ENCODE measurements at regions not wholly inside any gene's neighbourhood (a gene's known extent, or its start where the extent isn't known, plus 50 kb on each side); places are given as distances from the start of the nearest gene placed in this dataset.

- H3K27me3 ChIP-seq = no peaks in the 10 kb centered on the region
- TF ChIP-seq, protein P1, sequence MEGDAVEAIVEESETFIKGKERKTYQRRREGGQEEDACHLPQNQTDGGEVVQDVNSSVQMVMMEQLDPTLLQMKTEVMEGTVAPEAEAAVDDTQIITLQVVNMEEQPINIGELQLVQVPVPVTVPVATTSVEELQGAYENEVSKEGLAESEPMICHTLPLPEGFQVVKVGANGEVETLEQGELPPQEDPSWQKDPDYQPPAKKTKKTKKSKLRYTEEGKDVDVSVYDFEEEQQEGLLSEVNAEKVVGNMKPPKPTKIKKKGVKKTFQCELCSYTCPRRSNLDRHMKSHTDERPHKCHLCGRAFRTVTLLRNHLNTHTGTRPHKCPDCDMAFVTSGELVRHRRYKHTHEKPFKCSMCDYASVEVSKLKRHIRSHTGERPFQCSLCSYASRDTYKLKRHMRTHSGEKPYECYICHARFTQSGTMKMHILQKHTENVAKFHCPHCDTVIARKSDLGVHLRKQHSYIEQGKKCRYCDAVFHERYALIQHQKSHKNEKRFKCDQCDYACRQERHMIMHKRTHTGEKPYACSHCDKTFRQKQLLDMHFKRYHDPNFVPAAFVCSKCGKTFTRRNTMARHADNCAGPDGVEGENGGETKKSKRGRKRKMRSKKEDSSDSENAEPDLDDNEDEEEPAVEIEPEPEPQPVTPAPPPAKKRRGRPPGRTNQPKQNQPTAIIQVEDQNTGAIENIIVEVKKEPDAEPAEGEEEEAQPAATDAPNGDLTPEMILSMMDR (IDR thresholded peaks at IDR 0.05) = no peak
- no peak for TF ChIP-seq POLR2A (IDR thresholded peaks at IDR 0.05)
Measured at GRCh38 chr17:79218175-79218824, 143.7 kb downstream of the ENGASE start.

DNA sequence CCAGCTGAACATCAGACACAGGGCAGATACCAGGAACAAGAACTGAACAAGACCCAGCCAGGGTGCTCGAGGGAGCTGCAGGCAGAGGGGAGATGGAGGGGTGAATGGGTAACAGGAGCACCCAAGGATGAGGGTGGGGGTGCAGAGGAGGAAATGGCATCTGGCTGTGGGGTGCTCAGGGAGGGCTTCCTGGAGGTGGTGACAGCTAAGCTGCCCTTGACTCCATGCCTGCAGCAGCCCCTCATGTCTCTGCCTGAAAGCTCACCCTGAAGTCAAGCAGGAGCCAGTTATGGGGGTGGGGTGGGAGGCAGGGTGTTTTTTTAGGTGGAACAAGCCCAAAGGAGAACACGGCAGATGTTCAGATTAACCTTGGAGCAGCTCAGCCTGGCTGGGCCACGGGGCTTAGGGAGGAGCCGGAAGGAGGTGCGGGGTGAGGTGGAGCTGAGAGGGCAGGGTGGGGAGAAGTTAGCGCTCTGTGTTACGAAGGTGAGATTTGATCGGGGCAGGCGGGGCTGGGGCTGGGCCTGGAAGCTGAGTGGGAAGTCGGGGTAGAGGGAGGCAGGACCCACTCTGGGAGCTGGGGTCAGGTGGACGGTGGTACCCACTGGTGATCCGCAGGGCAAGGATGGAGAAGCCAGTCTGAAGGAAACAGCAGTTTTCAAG, 143.0 kb downstream of the ENGASE start:
- WGBS, 2 donors = 27 to 30% methylated on average over 12 of the region's 12 CpGs
- TF ChIP-seq, protein P1 (IDR thresholded peaks at IDR 0.05) = no peak
- no peak for TF ChIP-seq POLR2A (IDR thresholded peaks at IDR 0.05)
- Histone ChIP-seq H3K36me3 (replicated peaks in 1 of 2; ENCODE audit: insufficient read depth in 1 of 2, low read depth in 2 of 2) (no peaks in the 10 kb centered on the region), H3K27ac (no peak overlapping the region), H3K4me1 (no peaks in the 10 kb centered on the region), H3K9me3 (no peaks in the 10 kb centered on the region), H3K27me3 (no peaks in the 10 kb centered on the region), H3K4me3 (no peak overlapping the region)
- intact Hi-C loops (cut with DNase I) = no loop called here
- ATAC-seq (no peak), DNase-seq (no peak)

More at GRCh38 chr17:79218175-79218824, 143.7 kb downstream of the ENGASE start:
- 49% methylated on average over 7 to 19 of the region's 19 CpGs for WGBS, 2 donors
- intact Hi-C loops (cut with DNase I) = no loop called here
- no peaks in the 10 kb centered on the region for H3K4me1 ChIP-seq
- no peaks in the 10 kb centered on the region for H3K9me3 ChIP-seq
- no peak overlapping the region for H3K27ac ChIP-seq
- DNase-seq (no peak), ATAC-seq (no peak)
- no peaks in the 10 kb centered on the region for H3K36me3 ChIP-seq (replicated peaks in 1 of 2; ENCODE audit: insufficient read depth in 1 of 2, low read depth in 2 of 2)
- no peak overlapping the region for H3K4me3 ChIP-seq

DNA sequence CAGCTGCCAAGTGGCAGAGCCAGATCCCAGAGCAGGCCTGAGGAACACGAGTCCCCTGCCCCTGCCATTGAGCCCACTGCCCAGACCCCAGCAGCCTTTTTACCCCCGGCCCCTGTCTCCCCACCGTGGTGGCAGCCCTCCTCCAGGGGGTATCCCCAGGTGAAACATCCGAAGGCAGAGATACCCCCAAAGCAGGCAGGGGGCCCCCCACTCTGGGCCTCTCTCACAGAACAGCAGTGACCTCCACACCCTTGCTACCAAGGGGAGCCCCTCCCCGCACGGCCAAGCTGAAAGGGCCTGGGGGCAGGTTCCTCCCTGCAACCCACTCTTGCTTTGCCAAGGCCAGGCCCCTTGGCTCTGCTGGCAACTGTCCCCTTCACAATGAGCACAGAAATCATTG, 142.2 kb downstream of the ENGASE start:
- intact Hi-C loops (cut with DNase I) = no loop called here
- Histone ChIP-seq H3K27me3 (no peaks in the 10 kb centered on the region), H3K36me3 (replicated peaks in 1 of 2; ENCODE audit: insufficient read depth in 1 of 2, low read depth in 2 of 2) (no peaks in the 10 kb centered on the region), H3K9me3 (no peaks in the 10 kb centered on the region), H3K27ac (no peak overlapping the region), H3K4me3 (no peak overlapping the region), H3K4me1 (no peaks in the 10 kb centered on the region)
- WGBS, 2 donors = 61% methylated on average over 6 of the region's 6 CpGs; no CpG with 5 or more reads in 1 of the 2 donors
- DNase-seq (no peak), ATAC-seq (no peak)
- TF ChIP-seq POLR2A (IDR thresholded peaks at IDR 0.05) = no peak
- TF ChIP-seq, protein P1 (IDR thresholded peaks at IDR 0.05) = no peak

DNA sequence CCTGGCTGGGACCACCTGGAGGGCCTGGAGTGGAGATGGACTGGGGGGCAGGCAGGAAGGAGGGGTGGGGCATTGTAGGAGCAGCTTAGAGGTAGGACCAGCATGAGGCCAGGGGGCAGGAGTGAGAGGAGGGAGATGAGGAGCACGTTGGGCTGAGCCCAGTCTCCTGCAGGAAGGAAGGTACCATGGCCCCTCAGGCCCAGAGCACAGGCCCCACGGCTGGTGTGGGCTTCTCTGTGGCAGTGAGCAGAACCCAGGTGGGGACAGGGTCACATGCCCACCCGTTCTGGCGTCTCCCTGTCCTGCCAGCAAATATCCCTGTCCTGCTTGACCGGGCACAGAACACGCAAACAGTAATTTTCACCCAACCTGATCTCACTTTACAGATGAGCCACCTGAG, 141.8 kb downstream of the ENGASE start:
- no peak for ATAC-seq
- Histone ChIP-seq H3K4me1 (no peaks in the 10 kb centered on the region), H3K27ac (no peak overlapping the region), H3K36me3 (replicated peaks in 1 of 2; ENCODE audit: insufficient read depth in 1 of 2, low read depth in 2 of 2) (no peaks in the 10 kb centered on the region), H3K27me3 (no peaks in the 10 kb centered on the region), H3K9me3 (no peaks in the 10 kb centered on the region), H3K4me3 (no peak overlapping the region)
- intact Hi-C loops (cut with DNase I) = no loop called here
- 35 to 47% methylated on average over 4 to 6 of the region's 6 CpGs for WGBS, 2 donors
- no peak for DNase-seq
- TF ChIP-seq, protein P1 (IDR thresholded peaks at IDR 0.05) = no peak
- no peak for TF ChIP-seq POLR2A (IDR thresholded peaks at IDR 0.05)

DNA sequence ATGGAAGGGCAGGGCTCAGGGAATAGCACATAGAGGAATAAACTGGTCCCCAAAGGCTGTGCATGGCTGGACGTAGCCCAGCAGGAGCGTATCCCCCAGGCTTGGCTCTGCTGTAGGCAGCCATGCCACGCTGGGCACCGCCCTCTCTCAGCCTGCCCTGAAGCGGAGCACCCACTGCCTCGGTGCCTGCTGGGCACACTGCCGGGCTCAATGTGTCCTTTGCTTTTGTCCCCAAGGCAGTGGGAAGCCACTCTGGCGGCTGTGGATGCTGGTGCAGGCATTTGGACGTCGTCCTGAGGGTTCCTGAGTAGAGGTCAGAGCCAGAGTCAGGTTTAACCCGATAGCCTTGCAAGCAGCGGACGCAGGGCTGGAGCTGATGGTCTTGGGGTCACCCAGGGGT, 141.0 kb downstream of the ENGASE start:
- H3K27me3 ChIP-seq = no peaks in the 10 kb centered on the region
- H3K9me3 ChIP-seq = no peaks in the 10 kb centered on the region
- no peak for DNase-seq
- WGBS, 2 donors = 33 to 61% methylated on average over 3 to 13 of the region's 13 CpGs
- intact Hi-C loops (cut with DNase I) = no loop called here
- H3K4me3 ChIP-seq = no peak overlapping the region
- no peak for ATAC-seq
- H3K36me3 ChIP-seq (replicated peaks in 1 of 2; ENCODE audit: insufficient read depth in 1 of 2, low read depth in 2 of 2) = no peaks in the 10 kb centered on the region
- no peak overlapping the region for H3K27ac ChIP-seq
- TF ChIP-seq, protein P1 (IDR thresholded peaks at IDR 0.05) = no peak
- TF ChIP-seq POLR2A (IDR thresholded peaks at IDR 0.05) = no peak
- H3K4me1 ChIP-seq = no peaks in the 10 kb centered on the region

All from body of pancreas (tissue), 4 donors.